Epithelial cell of proximal tubule (primary cell): ENCODE measurements at regions not wholly inside any gene's neighbourhood (a gene's known extent, or its start where the extent isn't known, plus 50 kb on each side); places are given as distances from the start of the nearest gene placed in this dataset.

ENCODE experiments used
- DNase-seq: peaks from one replicate; pipeline ENCODE4 v3.0.0-alpha.2; 2011; ENCODE audit warnings: low read depth
- H3K4me3 ChIP-seq: 2 replicates; pipeline ENCODE4 v1.5.1; 2011; ENCODE audit warnings: low read depth, mild to moderate bottlenecking, low read length
- CTCF ChIP-seq: conservative IDR thresholded peaks from 2 replicates; pipeline ENCODE4 v1.5.1; 2012; ENCODE audit warnings: low read depth, mild to moderate bottlenecking, low read length

GRCh38 chr5:8241076-8241475 is 372.1 kb downstream of the MTRR start:
- H3K4me3 ChIP-seq = no peak overlapping the region
- no peak for TF ChIP-seq CTCF
- no peak for DNase-seq

- TF ChIP-seq CTCF = no peak
- no peak overlapping the region for H3K4me3 ChIP-seq
- no peak for DNase-seq
These were observed 372.6 kb downstream of the MTRR start for GRCh38 chr5:8241558-8241957.

GRCh38 chr5:8247049-8247899 is 378.3 kb downstream of the MTRR start:
- no peak for TF ChIP-seq CTCF
- no peak for DNase-seq
- H3K4me3 ChIP-seq = no peak overlapping the region

GRCh38 chr5:8253376-8253775 is 384.4 kb downstream of the MTRR start:
- no peak for TF ChIP-seq CTCF
- no peak for DNase-seq
- H3K4me3 ChIP-seq = no peak overlapping the region

- no peak overlapping the region for H3K4me3 ChIP-seq
- TF ChIP-seq CTCF = no peak
- no peak for DNase-seq
These were observed 385.7 kb downstream of the MTRR start for GRCh38 chr5:8254674-8255073.

- no peak for TF ChIP-seq CTCF
- no peak overlapping the region for H3K4me3 ChIP-seq
- no peak for DNase-seq
These were observed 389.9 kb downstream of the MTRR start for GRCh38 chr5:8258801-8259200.

GRCh38 chr5:8270246-8270645 is 401.3 kb downstream of the MTRR start:
- no peak overlapping the region for H3K4me3 ChIP-seq
- no peak for DNase-seq
- no peak for TF ChIP-seq CTCF
